Thoracic aorta (tissue), 2 donors: ENCODE measurements at regions not wholly inside any gene's neighbourhood (a gene's known extent, or its start where the extent isn't known, plus 50 kb on each side); places are given as distances from the start of the nearest gene placed in this dataset.

ENCODE experiments used
- ATAC-seq: fragments of 150-250 bp; one replicate; pipeline ENCODE4 v1.8.0; 2017; ENCODE audit warnings: low read depth; ENCODE audit not compliant: insufficient number of reproducible peaks, low FRiP score
- DNase-seq: peaks from one replicate; pipeline ENCODE4 v3.0.0-alpha.2; 2020; ENCODE audit warnings: low spot score
- H3K27ac ChIP-seq, 2 donors: fragments of 200-600 bp; sonication (generic); 1 replicate in 1 of 2; 2 replicates in 1 of 2; pipeline ENCODE4 v1.5.1; 2016; ENCODE audit warnings: mild to moderate bottlenecking in 2 of 2, moderate library complexity in 2 of 2
- H3K27me3 ChIP-seq: fragments of 200-600 bp; sonication (generic); replicated peaks from 2 replicates; pipeline ENCODE4 v1.6.0; 2016; ENCODE audit warnings: mild to moderate bottlenecking; ENCODE audit not compliant: insufficient read depth
- H3K36me3 ChIP-seq: fragments of 200-600 bp; sonication (generic); one replicate; pipeline ENCODE4 v1.5.1; 2016
- H3K4me1 ChIP-seq, 2 donors: fragments of 200-600 bp; sonication (generic); 1 replicate in 1 of 2; 2 replicates in 1 of 2; pipeline versions ENCODE4 v1.5.1 to v1.6.0; 2016; ENCODE audit warnings: low read depth in 2 of 2, mild to moderate bottlenecking in 1 of 2; ENCODE audit not compliant: control insufficient read depth in 1 of 2
- H3K4me3 ChIP-seq: fragments of 200-600 bp; sonication (generic); 2 replicates; pipeline ENCODE4 v1.5.1; 2016; ENCODE audit warnings: mild to moderate bottlenecking
- H3K9me3 ChIP-seq: fragments of 200-600 bp; sonication (generic); 2 replicates; pipeline ENCODE4 v1.5.1; 2016
- CTCF ChIP-seq: fragments of 200-600 bp; sonication (generic); IDR thresholded peaks from one replicate; pipeline ENCODE4 v1.5.1; 2019; ENCODE audit warnings: antibody characterized with exemption

- H3K27ac ChIP-seq, result no peak overlapping the region
- no peak for TF ChIP-seq CTCF
- ATAC-seq, result no peak
These were observed 73.5 kb upstream of the CADM1 start for GRCh38 chr11:115577701-115578100.

GRCh38 chr11:115576606-115577380, 72.6 kb upstream of the CADM1 start:
- H3K9me3 ChIP-seq, result no peaks in the 10 kb centered on the region
- no peaks in the 10 kb centered on the region for H3K27me3 ChIP-seq
- H3K27ac ChIP-seq, result no peak overlapping the region
- no peaks in the 10 kb centered on the region for H3K36me3 ChIP-seq
- no peaks in the 10 kb centered on the region for H3K4me1 ChIP-seq
- no peak overlapping the region for H3K4me3 ChIP-seq
- ATAC-seq (no peak), DNase-seq (no peak)
- no peak for TF ChIP-seq CTCF

More at GRCh38 chr11:115577701-115578100, 73.5 kb upstream of the CADM1 start:
- Histone ChIP-seq H3K9me3 (no peaks in the 10 kb centered on the region), H3K4me1 (no peaks in the 10 kb centered on the region), H3K27me3 (no peaks in the 10 kb centered on the region), H3K4me3 (no peak overlapping the region), H3K36me3 (no peaks in the 10 kb centered on the region)
- no peak for DNase-seq

GRCh38 chr11:115572551-115572950, 68.3 kb upstream of the CADM1 start:
- no peak for ATAC-seq
- no peak for DNase-seq

GRCh38 chr11:115566180-115566764, 62.1 kb upstream of the CADM1 start:
- no peaks in the 10 kb centered on the region for H3K4me1 ChIP-seq
- no peak overlapping the region for H3K4me3 ChIP-seq
- no peaks in the 10 kb centered on the region for H3K27me3 ChIP-seq
- TF ChIP-seq CTCF, result no peak
- no peaks in the 10 kb centered on the region for H3K9me3 ChIP-seq
- ATAC-seq (no peak), DNase-seq (no peak)
- H3K27ac ChIP-seq, result no peak overlapping the region
- H3K36me3 ChIP-seq, result no peaks in the 10 kb centered on the region

More at GRCh38 chr11:115572551-115572950, 68.3 kb upstream of the CADM1 start:
- H3K27me3 ChIP-seq, result no peaks in the 10 kb centered on the region
- H3K36me3 ChIP-seq, result no peaks in the 10 kb centered on the region
- no peaks in the 10 kb centered on the region for H3K4me1 ChIP-seq
- H3K4me3 ChIP-seq, result no peak overlapping the region
- no peaks in the 10 kb centered on the region for H3K9me3 ChIP-seq
- H3K27ac ChIP-seq, result no peak overlapping the region
- TF ChIP-seq CTCF, result no peak

- Histone ChIP-seq H3K27me3 (no peaks in the 10 kb centered on the region), H3K27ac (no peak overlapping the region), H3K36me3 (no peaks in the 10 kb centered on the region), H3K4me3 (no peak overlapping the region), H3K4me1 (no peaks in the 10 kb centered on the region), H3K9me3 (no peaks in the 10 kb centered on the region)
- TF ChIP-seq CTCF, result no peak
- DNase-seq, result no peak
- ATAC-seq, result no peak
These were observed 60.6 kb upstream of the CADM1 start for GRCh38 chr11:115564851-115565250.
